ENCODE measurements at regions not wholly inside any gene's neighbourhood (a gene's known extent, or its start where the extent isn't known, plus 50 kb on each side); places are given as distances from the start of the nearest gene placed in this dataset.

- no peak for TF ChIP-seq CTCF (IDR thresholded peaks at IDR 0.05 in 4 of 5, conservative IDR thresholded peaks at IDR 0.05 in 1 of 5)
- TF ChIP-seq POLR2A (IDR thresholded peaks at IDR 0.05) = no peak
Measured at GRCh38 chr14:59044707-59045106, 143.8 kb upstream of the DAAM1 start.

Data from gastrocnemius medialis (tissue), 4 donors.